KMS-11 (cell line): ENCODE measurements at regions not wholly inside any gene's neighbourhood (a gene's known extent, or its start where the extent isn't known, plus 50 kb on each side); places are given as distances from the start of the nearest gene placed in this dataset.

Experiments used
- H2AFZ ChIP-seq: fragments of 200-600 bp; sonication (generic); 2 replicates; pipeline ENCODE4 v1.6.1; 2016; ENCODE audit warnings: antibody characterized with exemption, mixed run types, low read depth
- H3K27ac ChIP-seq: fragments of 200-600 bp; sonication (generic); 2 replicates; pipeline ENCODE4 v1.6.1; 2016; ENCODE audit warnings: mild to moderate bottlenecking, mixed run types
- H3K27me3 ChIP-seq: fragments of 200-600 bp; sonication (generic); 2 replicates; pipeline ENCODE4 v1.6.1; 2017; ENCODE audit warnings: mild to moderate bottlenecking, low read depth, mixed run types, moderate library complexity; ENCODE audit not compliant: insufficient read depth
- H3K36me3 ChIP-seq: fragments of 200-600 bp; sonication (generic); 2 replicates; pipeline ENCODE4 v1.6.1; 2017; ENCODE audit warnings: mild to moderate bottlenecking, mixed run types; ENCODE audit not compliant: insufficient read depth
- H3K4me1 ChIP-seq: fragments of 200-600 bp; sonication (generic); 2 replicates; pipeline ENCODE4 v1.6.1; 2016; ENCODE audit warnings: mild to moderate bottlenecking, low read depth, mixed run types; ENCODE audit not compliant: poor library complexity, severe bottlenecking
- H3K4me2 ChIP-seq: fragments of 200-600 bp; sonication (generic); 2 replicates; pipeline ENCODE4 v1.7.0; 2016; ENCODE audit warnings: mild to moderate bottlenecking, mixed run types
- H3K4me3 ChIP-seq: fragments of 200-600 bp; sonication (generic); IDR thresholded peaks from 2 replicates; pipeline ENCODE4 v1.6.1; 2017; ENCODE audit warnings: low read depth, low read length, mixed read lengths; ENCODE audit not compliant: insufficient read depth
- H3K79me2 ChIP-seq: fragments of 200-600 bp; sonication (generic); 2 replicates; pipeline ENCODE4 v1.6.1; 2016; ENCODE audit warnings: low read depth, mixed run types; ENCODE audit not compliant: insufficient read depth
- H3K9ac ChIP-seq: fragments of 200-600 bp; sonication (generic); 2 replicates; pipeline ENCODE4 v1.6.1; 2016; ENCODE audit warnings: mild to moderate bottlenecking, mixed run types
- H4K20me1 ChIP-seq: fragments of 200-600 bp; sonication (generic); 2 replicates; pipeline ENCODE4 v1.6.1; 2016; ENCODE audit warnings: mild to moderate bottlenecking, mixed run types; ENCODE audit not compliant: insufficient read depth
- TF ChIP-seq, protein P1 (sequence below): fragments of 200-600 bp; sonication (generic); conservative IDR thresholded peaks from 2 replicates; pipeline ENCODE4 v1.6.1; 2017; ENCODE audit warnings: low read depth, mild to moderate bottlenecking, antibody characterized with exemption, low read length, moderate library complexity, mixed read lengths

DNA sequence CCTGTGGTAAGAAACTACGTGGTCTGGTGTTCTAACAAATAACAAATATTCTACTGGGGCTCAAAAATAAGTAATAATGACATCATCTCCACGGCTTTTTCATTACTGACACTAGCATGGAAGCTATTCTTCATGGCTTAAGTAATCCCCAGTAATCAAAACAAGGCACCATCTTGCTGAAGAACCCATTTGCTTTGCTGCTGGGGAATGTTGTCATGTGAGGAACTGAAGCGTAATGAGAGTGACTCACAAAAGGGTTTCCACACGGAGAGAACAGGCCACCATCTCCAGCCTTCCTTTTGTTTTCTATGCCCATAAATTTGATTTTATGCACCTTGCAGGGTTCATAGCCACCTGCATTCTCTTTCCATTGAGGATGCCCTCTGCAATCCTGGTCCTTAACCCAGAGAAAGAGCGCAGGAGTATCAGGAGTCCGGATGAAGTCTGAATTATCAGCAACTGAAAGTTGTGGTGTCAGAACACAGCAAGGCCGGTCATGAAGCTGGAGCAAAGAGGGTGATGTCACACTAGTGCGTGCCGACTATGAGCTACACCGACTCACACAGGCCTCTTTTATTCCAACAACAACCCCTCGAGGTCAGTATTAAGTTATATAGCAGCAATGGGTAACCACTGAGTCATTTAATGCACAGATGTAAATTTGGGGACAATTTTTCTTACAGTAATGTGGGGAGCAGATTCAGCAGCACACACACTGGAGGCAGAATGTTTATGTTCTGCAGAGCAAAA, 173.7 kb upstream of the SSTR4 start:
- no peak overlapping the region for H3K4me3 ChIP-seq
- H2AFZ ChIP-seq: no peak overlapping the region
- H3K27me3 ChIP-seq: no peaks in the 10 kb centered on the region
- H3K9ac ChIP-seq: no peak overlapping the region
- no peaks in the 10 kb centered on the region for H3K36me3 ChIP-seq
- no peak overlapping the region for H3K4me2 ChIP-seq
- TF ChIP-seq, protein P1, sequence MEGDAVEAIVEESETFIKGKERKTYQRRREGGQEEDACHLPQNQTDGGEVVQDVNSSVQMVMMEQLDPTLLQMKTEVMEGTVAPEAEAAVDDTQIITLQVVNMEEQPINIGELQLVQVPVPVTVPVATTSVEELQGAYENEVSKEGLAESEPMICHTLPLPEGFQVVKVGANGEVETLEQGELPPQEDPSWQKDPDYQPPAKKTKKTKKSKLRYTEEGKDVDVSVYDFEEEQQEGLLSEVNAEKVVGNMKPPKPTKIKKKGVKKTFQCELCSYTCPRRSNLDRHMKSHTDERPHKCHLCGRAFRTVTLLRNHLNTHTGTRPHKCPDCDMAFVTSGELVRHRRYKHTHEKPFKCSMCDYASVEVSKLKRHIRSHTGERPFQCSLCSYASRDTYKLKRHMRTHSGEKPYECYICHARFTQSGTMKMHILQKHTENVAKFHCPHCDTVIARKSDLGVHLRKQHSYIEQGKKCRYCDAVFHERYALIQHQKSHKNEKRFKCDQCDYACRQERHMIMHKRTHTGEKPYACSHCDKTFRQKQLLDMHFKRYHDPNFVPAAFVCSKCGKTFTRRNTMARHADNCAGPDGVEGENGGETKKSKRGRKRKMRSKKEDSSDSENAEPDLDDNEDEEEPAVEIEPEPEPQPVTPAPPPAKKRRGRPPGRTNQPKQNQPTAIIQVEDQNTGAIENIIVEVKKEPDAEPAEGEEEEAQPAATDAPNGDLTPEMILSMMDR: no peak
- H3K27ac ChIP-seq: no peak overlapping the region
- no peaks in the 10 kb centered on the region for H4K20me1 ChIP-seq
- H3K4me1 ChIP-seq: no peaks in the 10 kb centered on the region
- H3K79me2 ChIP-seq: no peaks in the 10 kb centered on the region

DNA sequence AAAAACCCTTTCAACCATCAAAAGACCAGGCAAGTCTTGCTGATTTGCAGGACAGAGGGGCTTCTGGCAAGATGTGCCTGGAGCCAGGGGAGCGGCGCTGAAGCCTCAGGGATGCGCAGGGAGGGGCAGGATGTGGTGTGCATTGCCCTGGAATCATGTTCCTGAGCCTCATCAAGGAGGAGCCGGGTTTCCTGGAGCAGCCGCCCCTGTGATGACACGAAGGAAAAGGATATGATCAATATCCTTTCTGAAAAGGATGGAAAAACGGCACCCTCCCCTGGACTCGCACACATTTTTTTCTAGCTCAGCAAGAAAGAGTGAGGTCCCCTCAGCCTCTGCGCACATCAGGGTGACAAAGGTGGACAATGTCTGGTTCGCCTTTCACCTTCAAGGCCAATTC, 173.1 kb upstream of the SSTR4 start:
- Histone ChIP-seq H3K27ac (no peak overlapping the region), H4K20me1 (no peaks in the 10 kb centered on the region), H3K4me1 (no peaks in the 10 kb centered on the region), H3K27me3 (no peaks in the 10 kb centered on the region), H3K4me3 (no peak overlapping the region), H3K9ac (no peak overlapping the region), H2AFZ (no peak overlapping the region), H3K79me2 (no peaks in the 10 kb centered on the region), H3K36me3 (no peaks in the 10 kb centered on the region), H3K4me2 (no peak overlapping the region)
- TF ChIP-seq, protein P1: no peak

DNA sequence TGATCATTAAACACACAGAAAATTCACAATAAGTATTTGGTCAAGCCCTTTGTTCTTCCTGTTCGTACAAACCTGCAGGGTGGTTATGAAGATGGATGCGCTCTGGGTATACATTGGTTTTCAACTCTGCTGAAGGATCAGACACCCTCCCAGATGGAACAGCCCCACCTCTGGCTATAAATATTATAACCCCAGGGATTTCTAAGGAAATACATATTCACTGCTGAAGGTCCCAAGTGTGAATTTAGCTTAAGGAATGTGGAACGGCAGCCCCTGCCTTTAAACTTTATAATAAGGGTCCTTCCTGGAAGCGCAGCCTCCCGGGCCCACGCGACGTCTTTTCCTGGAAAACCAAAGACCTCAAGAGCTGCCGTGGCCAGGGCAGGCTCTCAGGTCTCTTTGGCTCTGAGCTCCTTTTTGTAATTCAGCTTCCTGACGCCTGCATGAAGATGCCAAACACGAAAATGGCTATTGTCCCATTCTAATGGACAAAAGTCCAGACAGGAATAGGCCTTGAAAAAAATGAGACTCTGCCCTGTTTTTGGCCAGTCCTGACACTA, 172.4 kb upstream of the SSTR4 start:
- no peaks in the 10 kb centered on the region for H3K4me1 ChIP-seq
- H3K27ac ChIP-seq: no peak overlapping the region
- H3K4me2 ChIP-seq: no peak overlapping the region
- H3K79me2 ChIP-seq: no peaks in the 10 kb centered on the region
- TF ChIP-seq, protein P1: no peak
- H3K4me3 ChIP-seq: no peak overlapping the region
- H3K9ac ChIP-seq: no peak overlapping the region
- no peaks in the 10 kb centered on the region for H3K36me3 ChIP-seq
- H3K27me3 ChIP-seq: no peaks in the 10 kb centered on the region
- H2AFZ ChIP-seq: no peak overlapping the region
- H4K20me1 ChIP-seq: no peaks in the 10 kb centered on the region

DNA sequence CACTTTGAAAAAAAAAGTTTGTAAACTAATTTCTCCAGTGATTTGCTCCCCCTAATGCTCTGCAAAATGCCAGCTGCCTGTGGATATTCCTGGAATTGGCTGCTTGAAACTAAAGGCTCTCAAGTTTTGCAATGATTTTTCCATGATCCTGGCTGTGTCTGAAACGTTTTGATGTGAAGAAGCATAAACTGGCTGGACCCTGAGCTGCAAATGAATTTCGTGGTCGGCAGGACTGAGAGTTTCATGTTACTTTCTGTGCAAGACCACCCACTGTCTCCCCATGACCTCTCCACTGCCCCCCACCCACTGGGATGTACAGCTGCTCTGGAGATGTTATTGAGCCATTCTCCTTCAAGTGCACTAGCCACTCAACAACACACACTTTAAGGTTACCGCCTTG, 171.3 kb upstream of the SSTR4 start:
- Histone ChIP-seq H3K4me3 (no peak overlapping the region), H3K4me1 (no peaks in the 10 kb centered on the region), H3K27ac (no peak overlapping the region), H3K9ac (no peak overlapping the region), H3K36me3 (no peaks in the 10 kb centered on the region), H3K27me3 (no peaks in the 10 kb centered on the region), H2AFZ (no peak overlapping the region), H3K4me2 (no peak overlapping the region), H3K79me2 (no peaks in the 10 kb centered on the region), H4K20me1 (no peaks in the 10 kb centered on the region)
- TF ChIP-seq, protein P1: no peak
